Caco-2 (cell line): ENCODE measurements at regions not wholly inside any gene's neighbourhood (a gene's known extent, or its start where the extent isn't known, plus 50 kb on each side); places are given as distances from the start of the nearest gene placed in this dataset.
A peak's percentile ranks its signal among the peaks of the same experiment; 100 is the strongest.

Experiments
- BruUV-seq: library from RNA; stranded (reverse); fragments of 400-500 nt; replicated peaks from 2 replicates; lab custom pipeline; 2021; lab: Mats Ljungman, UMichigan
- CTCF ChIA-PET: fragments of 300-600 bp; sonication (Branson Sonifier 250); formaldehyde crosslinking; loops from one replicate; lab custom pipeline; 2022; ENCODE audit warnings: antibody characterized with exemption; lab: Charles Lee
- POLR2A ChIA-PET: fragments of 300-600 bp; sonication (Branson Sonifier 250); formaldehyde crosslinking; loops from one replicate; lab custom pipeline; 2022; ENCODE audit warnings: antibody characterized with exemption; lab: Charles Lee
- DNase-seq, 2 experiments: peaks; one replicate each; pipeline versions ENCODE4 v3.0.0 to v3.0.0-alpha.2; 2020 to 2022
- H3K27me3 ChIP-seq: replicated peaks from 2 replicates; pipeline ENCODE4 v1.6.0; 2011; ENCODE audit warnings: low read length; ENCODE audit not compliant: control insufficient read depth, insufficient read depth
- H3K36me3 ChIP-seq: 2 replicates; pipeline ENCODE4 v1.5.1; 2011; ENCODE audit warnings: low read length; ENCODE audit not compliant: control insufficient read depth, insufficient read depth
- H3K4me1 ChIP-seq: fragments of 250-450 bp; sonication (Bioruptor Pico); 2 replicates; pipeline ENCODE4 v1.5.1; 2020; ENCODE audit warnings: mild to moderate bottlenecking
- H3K4me3 ChIP-seq: 2 replicates; pipeline ENCODE4 v1.5.1; 2011; ENCODE audit warnings: low read depth, mild to moderate bottlenecking, control low read depth, low read length
- H3K9me3 ChIP-seq: fragments of 250-450 bp; sonication (Bioruptor Pico); 2 replicates; pipeline ENCODE4 v1.5.1; 2020; ENCODE audit warnings: mild to moderate bottlenecking, moderate library complexity
- H3K27ac Mint-ChIP-seq: one replicate; pipeline ENCODE4 v1.8.0; 2022; ENCODE audit warnings: mixed read lengths; ENCODE audit not compliant: unreplicated experiment
- H3K27me3 Mint-ChIP-seq: one replicate; pipeline ENCODE4 v1.8.0; 2022; ENCODE audit warnings: mixed read lengths; ENCODE audit not compliant: insufficient read depth, unreplicated experiment
- H3K36me3 Mint-ChIP-seq: one replicate; pipeline ENCODE4 v1.8.0; 2022; ENCODE audit warnings: mild to moderate bottlenecking, mixed read lengths; ENCODE audit not compliant: insufficient read depth, unreplicated experiment
- H3K4me1 Mint-ChIP-seq: one replicate; pipeline ENCODE4 v1.8.0; 2022; ENCODE audit warnings: low read depth, mixed read lengths; ENCODE audit not compliant: unreplicated experiment
- H3K4me3 Mint-ChIP-seq: one replicate; pipeline ENCODE4 v1.8.0; 2022; ENCODE audit warnings: mild to moderate bottlenecking, moderate library complexity, mixed read lengths; ENCODE audit not compliant: unreplicated experiment
- H3K9me3 Mint-ChIP-seq: one replicate; pipeline ENCODE4 v1.8.0; 2022; ENCODE audit warnings: mixed read lengths; ENCODE audit not compliant: unreplicated experiment
- CTCF ChIP-seq, 2 experiments: fragments of 200-600 bp in 1 of 2; IDR thresholded peaks; 1 replicate in 1 of 2; 2 replicates in 1 of 2; pipeline versions ENCODE4 v1.5.1 to v1.8.0; 2011 to 2022; ENCODE audit warnings: antibody characterized with exemption in 1 of 2, control low read depth in 1 of 2, inconsistent platforms in 1 of 2, low read depth in 1 of 2, low read length in 1 of 2, mild to moderate bottlenecking in 1 of 2, moderate library complexity in 1 of 2; ENCODE audit not compliant: insufficient read depth in 1 of 2, severe bottlenecking in 1 of 2, unreplicated experiment in 1 of 2
- intact Hi-C: fragments of 100-400 bp; cut with micrococcal nuclease; formaldehyde crosslinking; loops from one replicate; pipeline ENCODE4 v1.10.0; 2022; ENCODE audit not compliant: unreplicated experiment

DNA sequence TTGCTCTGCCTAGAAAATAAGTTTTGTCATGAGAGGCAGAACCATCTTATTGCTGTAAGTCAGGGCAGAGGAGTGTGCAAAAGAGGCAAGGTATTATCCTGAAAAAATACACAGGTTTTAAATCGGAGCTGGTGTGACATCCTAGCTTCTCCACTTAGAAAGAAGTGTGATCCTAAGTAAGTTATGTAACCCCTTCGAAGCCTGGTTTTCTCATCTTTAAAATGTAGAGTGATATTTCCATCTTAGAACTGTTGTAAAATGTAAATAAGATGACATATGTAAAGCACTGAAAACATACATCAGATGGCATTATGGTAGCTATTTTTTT is 65.1 kb downstream of the IER5 start:
- TF ChIP-seq CTCF (IDR thresholded peaks at IDR 0.05; ENCODE audit: insufficient read depth in 1 of 2, low read depth in 1 of 2, low read length in 1 of 2, severe bottlenecking in 1 of 2, unreplicated experiment in 1 of 2) = no peak
- H3K4me3 Mint-ChIP-seq = no peak overlapping the region
- Histone ChIP-seq H3K4me3 (no peak overlapping the region), H3K36me3 (no peaks in the 10 kb centered on the region), H3K27me3 (no peaks in the 10 kb centered on the region), H3K4me1 (peaks cover 3% of the 10 kb centered on the region; the same call in 1 of the 2 replicates), H3K9me3 (peaks cover 15% of the 10 kb centered on the region; the same call in 1 of the 2 replicates)
- no peak overlapping the region for H3K27ac Mint-ChIP-seq
- POLR2A ChIA-PET = no interaction called here
- H3K9me3 Mint-ChIP-seq = peaks cover 10% of the 10 kb centered on the region
- no peaks in the 10 kb centered on the region for H3K27me3 Mint-ChIP-seq
- BruUV-seq = no TSS peak
- CTCF ChIA-PET = no interaction called here
- intact Hi-C loops = no loop called here
- peaks cover 20% of the 10 kb centered on the region for H3K4me1 Mint-ChIP-seq
- DNase-seq = no peak
- no peaks in the 10 kb centered on the region for H3K36me3 Mint-ChIP-seq

GRCh38 chr1:181155339-181155738 is 66.8 kb downstream of the IER5 start:
- H3K27me3 ChIP-seq = no peaks in the 10 kb centered on the region
- Mint-ChIP-seq H3K4me1 (peaks cover 28% of the 10 kb centered on the region), H3K27ac (no peak overlapping the region), H3K9me3 (peaks cover 10% of the 10 kb centered on the region), H3K36me3 (no peaks in the 10 kb centered on the region), H3K4me3 (no peak overlapping the region), H3K27me3 (no peaks in the 10 kb centered on the region)
- H3K4me1 ChIP-seq = peaks cover 12% of the 10 kb centered on the region
- peaks cover 23% of the 10 kb centered on the region for H3K9me3 ChIP-seq
- DNase-seq = no peak
- BruUV-seq = no TSS peak
- no peak for TF ChIP-seq CTCF (IDR thresholded peaks at IDR 0.05; ENCODE audit: insufficient read depth in 1 of 2, low read depth in 1 of 2, low read length in 1 of 2, severe bottlenecking in 1 of 2, unreplicated experiment in 1 of 2)
- no peaks in the 10 kb centered on the region for H3K36me3 ChIP-seq
- ChIA-PET CTCF (no interaction called here), POLR2A (no interaction called here)
- intact Hi-C loops = no loop called here
- H3K4me3 ChIP-seq = no peak overlapping the region

GRCh38 chr1:181159451-181160140 is 71.1 kb downstream of the IER5 start:
- peaks cover 15% of the 10 kb centered on the region for H3K4me1 ChIP-seq
- H3K36me3 ChIP-seq = no peaks in the 10 kb centered on the region
- Mint-ChIP-seq H3K27ac (no peak overlapping the region), H3K36me3 (no peaks in the 10 kb centered on the region), H3K27me3 (no peaks in the 10 kb centered on the region), H3K9me3 (peaks cover 44% of the 10 kb centered on the region), H3K4me3 (no peak overlapping the region), H3K4me1 (peaks cover 9% of the 10 kb centered on the region)
- peak in 1 of 2 experiments; percentile 21 for DNase-seq
- CTCF ChIA-PET = interaction anchor here (1.0 kb wide), 1 partner anchor 266 kb away, joined by 3 read pairs; no protein-coding TSS in a partner anchor
- no peak overlapping the region for H3K4me3 ChIP-seq
- intact Hi-C loops = no loop called here
- TF ChIP-seq CTCF (IDR thresholded peaks at IDR 0.05; ENCODE audit: insufficient read depth in 1 of 2, low read depth in 1 of 2, low read length in 1 of 2, severe bottlenecking in 1 of 2, unreplicated experiment in 1 of 2) = no peak
- POLR2A ChIA-PET = no interaction called here
- H3K27me3 ChIP-seq = no peaks in the 10 kb centered on the region
- no TSS peak for BruUV-seq
- peaks cover 48% of the 10 kb centered on the region for H3K9me3 ChIP-seq
